Esophagus muscularis mucosa (tissue), 4 donors: ENCODE measurements at regions not wholly inside any gene's neighbourhood (a gene's known extent, or its start where the extent isn't known, plus 50 kb on each side); places are given as distances from the start of the nearest gene placed in this dataset.

Source experiments
- DNase-seq: peaks from one replicate; pipeline ENCODE4 v3.0.0-alpha.2; 2017; ENCODE audit errors: extremely low spot score
- H3K27ac ChIP-seq, 4 donors: fragments of 200-600 bp; sonication (generic); replicated peaks in 1 of 4; 1 replicate in 3 of 4; 2 replicates in 1 of 4; pipeline ENCODE4 v1.5.1; 2016 to 2019; ENCODE audit warnings: mild to moderate bottlenecking in 1 of 4
- H3K27me3 ChIP-seq, 4 donors: fragments of 200-600 bp; sonication (generic); one replicate each; pipeline versions ENCODE4 v1.5.1 to v1.6.0; 2016 to 2019
- H3K36me3 ChIP-seq, 4 donors: fragments of 200-600 bp; sonication (generic); one replicate each; pipeline ENCODE4 v1.5.1; 2016 to 2019
- H3K4me1 ChIP-seq, 4 donors: fragments of 200-600 bp; sonication (generic); one replicate each; pipeline ENCODE4 v1.5.1; 2016 to 2019
- H3K4me3 ChIP-seq, 4 donors: fragments of 200-600 bp; sonication (generic); 1 replicate in 2 of 4; 2 replicates in 2 of 4; pipeline ENCODE4 v1.5.1; 2016 to 2019; ENCODE audit warnings: mild to moderate bottlenecking in 4 of 4, moderate library complexity in 1 of 4
- H3K9me3 ChIP-seq, 4 donors: fragments of 200-600 bp; sonication (generic); 1 replicate in 3 of 4; 2 replicates in 1 of 4; pipeline ENCODE4 v1.5.1; 2016 to 2019
- CTCF ChIP-seq, 3 experiments: fragments of 200-600 bp in 2 of 3; fragments of 450-650 bp in 1 of 3; sonication (generic) in 2 of 3; IDR thresholded peaks; one replicate each; pipeline ENCODE4 v1.5.1; 2017 to 2019; ENCODE audit warnings: antibody characterized with exemption in 3 of 3, mild to moderate bottlenecking in 2 of 3, moderate library complexity in 1 of 3
- EP300 ChIP-seq: sonication (generic); formaldehyde crosslinking; IDR thresholded peaks from one replicate; pipeline ENCODE4 v1.6.1; 2017; ENCODE audit warnings: antibody characterized with exemption
- POLR2A ChIP-seq: fragments of 450-650 bp; IDR thresholded peaks from one replicate; pipeline ENCODE4 v1.6.1; 2017; ENCODE audit warnings: antibody characterized with exemption, moderate library complexity, mild to moderate bottlenecking, low read depth
- POLR2AphosphoS5 ChIP-seq, 2 donors: sonication (generic); formaldehyde crosslinking; IDR thresholded peaks; one replicate each; pipeline ENCODE4 v1.6.1; 2017; ENCODE audit warnings: antibody characterized with exemption in 2 of 2
- WGBS: methylation state at CpG from one replicate; pipeline ENCODE4 v1.1.5; 2018; 5-methylcytosine and 5-hydroxymethylcytosine counted together
- intact Hi-C: fragments of 100-400 bp; cut with DNase I; formaldehyde crosslinking; loops from one replicate; pipeline ENCODE4 v1.15.1; 2023

- WGBS = 90% methylated on average over 2 of the region's 2 CpGs
- H3K9me3 ChIP-seq = no peaks in the 10 kb centered on the region
- no peaks in the 10 kb centered on the region for H3K36me3 ChIP-seq
- H3K27ac ChIP-seq = no peak overlapping the region
- TF ChIP-seq POLR2AphosphoS5 (IDR thresholded peaks at IDR 0.05) = no peak
- TF ChIP-seq POLR2A = no peak
- no peak for TF ChIP-seq CTCF (IDR thresholded peaks at IDR 0.05)
- TF ChIP-seq EP300 = no peak
- intact Hi-C loops = no loop called here
- H3K4me3 ChIP-seq = no peak overlapping the region
- no peaks in the 10 kb centered on the region for H3K27me3 ChIP-seq
- peaks cover 0 to 24% (median 4%) of the 10 kb centered on the region in 4 donors for H3K4me1 ChIP-seq
- peak; percentile 10 for DNase-seq
Measured at GRCh38 chr10:33720161-33720560, 385.7 kb upstream of the NRP1 start.

- WGBS = 76% methylated on average over 8 of the region's 8 CpGs
- no peaks in the 10 kb centered on the region for H3K9me3 ChIP-seq
- TF ChIP-seq POLR2A (no peak), POLR2AphosphoS5 (IDR thresholded peaks at IDR 0.05) (no peak), CTCF (IDR thresholded peaks at IDR 0.05) (no peak), EP300 (no peak)
- intact Hi-C loops = no loop called here
- no peaks in the 10 kb centered on the region for H3K27me3 ChIP-seq
- peaks cover 0 to 24% (median 4%) of the 10 kb centered on the region in 4 donors for H3K4me1 ChIP-seq
- peak; percentile 60 for DNase-seq
- H3K36me3 ChIP-seq = no peaks in the 10 kb centered on the region
- H3K4me3 ChIP-seq = no peak overlapping the region
- H3K27ac ChIP-seq = peak overlapping the region in 2 of 4 donors; percentile 4 to 17
Measured at GRCh38 chr10:33719005-33719703, 384.7 kb upstream of the NRP1 start.

- 89% methylated on average over 2 of the region's 2 CpGs for WGBS
- DNase-seq = no peak
- intact Hi-C loops = no loop called here
- H3K36me3 ChIP-seq = no peaks in the 10 kb centered on the region
- no peaks in the 10 kb centered on the region for H3K9me3 ChIP-seq
- no peak overlapping the region for H3K4me3 ChIP-seq
- no peak for TF ChIP-seq POLR2AphosphoS5 (IDR thresholded peaks at IDR 0.05)
- no peak for TF ChIP-seq EP300
- no peak for TF ChIP-seq CTCF (IDR thresholded peaks at IDR 0.05)
- TF ChIP-seq POLR2A = no peak
- no peaks in the 10 kb centered on the region for H3K27me3 ChIP-seq
- peaks cover 0 to 23% (median 4%) of the 10 kb centered on the region in 4 donors for H3K4me1 ChIP-seq
- H3K27ac ChIP-seq = no peak overlapping the region
Measured at GRCh38 chr10:33716501-33717267, 382.2 kb upstream of the NRP1 start.

- peaks cover 0 to 13% (median 4%) of the 10 kb centered on the region in 4 donors for H3K4me1 ChIP-seq
- no peaks in the 10 kb centered on the region for H3K9me3 ChIP-seq
- no peaks in the 10 kb centered on the region for H3K27me3 ChIP-seq
- no peak for DNase-seq
- no peak for TF ChIP-seq EP300
- no peak for TF ChIP-seq POLR2A
- TF ChIP-seq CTCF (IDR thresholded peaks at IDR 0.05) = no peak
- no peak for TF ChIP-seq POLR2AphosphoS5 (IDR thresholded peaks at IDR 0.05)
- H3K4me3 ChIP-seq = no peak overlapping the region
- no peak overlapping the region for H3K27ac ChIP-seq
- 78% methylated on average over 16 of the region's 16 CpGs for WGBS
- intact Hi-C loops = no loop called here
- H3K36me3 ChIP-seq = no peaks in the 10 kb centered on the region
Measured at GRCh38 chr10:33715303-33715975, 381.0 kb upstream of the NRP1 start.
